GM18951 (cell line): ENCODE measurements at regions not wholly inside any gene's neighbourhood (a gene's known extent, or its start where the extent isn't known, plus 50 kb on each side); places are given as distances from the start of the nearest gene placed in this dataset.
"Not testable (repeated sequence)": the region's sequence is repeated elsewhere in the genome, so short reads cannot be mapped to it uniquely, and the experiment has no call there.

Source experiments
- POLR2A ChIP-seq: IDR thresholded peaks from 4 replicates; pipeline ENCODE4 v1.6.1; 2011; ENCODE audit warnings: mild to moderate bottlenecking; ENCODE audit not compliant: insufficient read length, insufficient read depth; ENCODE audit errors: extremely low read depth
- in situ Hi-C: fragments of 300-500 bp; cut with MboI; formaldehyde crosslinking; loops from one replicate; pipeline ENCODE4 v1.12.0; 2022; ENCODE audit warnings: low sequenced_read_pairs, mixed read lengths, inconsistent platforms; ENCODE audit not compliant: unreplicated experiment

DNA sequence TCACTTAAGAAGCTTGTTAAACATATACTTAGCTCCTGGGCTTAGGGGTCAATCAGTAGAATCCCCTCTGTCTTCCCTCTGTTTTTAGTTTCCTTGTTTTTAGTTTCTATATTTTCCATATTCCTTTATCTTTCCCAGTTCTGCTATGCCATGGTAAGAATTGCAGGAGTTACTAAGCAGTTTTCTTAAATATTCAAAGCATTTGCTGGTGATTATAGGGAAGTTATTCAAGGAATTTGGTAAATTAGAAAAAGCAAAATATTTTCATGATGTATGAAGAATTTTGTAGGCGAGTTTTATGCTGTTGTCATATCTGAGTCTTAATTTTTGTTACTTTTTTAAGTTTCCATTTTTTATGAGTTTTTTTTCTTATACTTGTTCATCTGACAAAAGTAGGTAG is 91.6 kb upstream of the NUDT6 start:
- TF ChIP-seq POLR2A: no peak
- in situ Hi-C loops: no loop called here

DNA sequence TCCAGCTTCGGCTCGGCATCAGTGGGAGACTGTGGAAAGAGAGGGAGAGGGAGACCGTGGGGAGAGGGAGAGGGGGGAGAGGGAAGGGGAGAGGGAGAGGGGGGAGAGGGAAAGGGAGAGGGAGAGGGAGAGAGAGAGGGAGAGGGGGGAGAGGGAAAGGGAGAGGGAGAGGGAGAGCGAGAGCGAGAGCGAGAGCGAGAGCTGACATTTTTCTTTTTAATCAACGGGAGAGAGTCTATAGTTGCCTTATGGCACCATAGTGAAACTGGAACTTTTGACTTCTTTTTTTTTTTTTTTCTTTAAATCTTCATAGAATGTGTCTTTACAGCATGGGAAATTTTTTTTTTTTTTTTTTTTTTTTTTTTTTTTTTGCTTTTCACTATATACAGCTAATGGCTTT is 94.7 kb upstream of the NUDT6 start:
- TF ChIP-seq POLR2A: no peak
- in situ Hi-C loops: no loop called here

DNA sequence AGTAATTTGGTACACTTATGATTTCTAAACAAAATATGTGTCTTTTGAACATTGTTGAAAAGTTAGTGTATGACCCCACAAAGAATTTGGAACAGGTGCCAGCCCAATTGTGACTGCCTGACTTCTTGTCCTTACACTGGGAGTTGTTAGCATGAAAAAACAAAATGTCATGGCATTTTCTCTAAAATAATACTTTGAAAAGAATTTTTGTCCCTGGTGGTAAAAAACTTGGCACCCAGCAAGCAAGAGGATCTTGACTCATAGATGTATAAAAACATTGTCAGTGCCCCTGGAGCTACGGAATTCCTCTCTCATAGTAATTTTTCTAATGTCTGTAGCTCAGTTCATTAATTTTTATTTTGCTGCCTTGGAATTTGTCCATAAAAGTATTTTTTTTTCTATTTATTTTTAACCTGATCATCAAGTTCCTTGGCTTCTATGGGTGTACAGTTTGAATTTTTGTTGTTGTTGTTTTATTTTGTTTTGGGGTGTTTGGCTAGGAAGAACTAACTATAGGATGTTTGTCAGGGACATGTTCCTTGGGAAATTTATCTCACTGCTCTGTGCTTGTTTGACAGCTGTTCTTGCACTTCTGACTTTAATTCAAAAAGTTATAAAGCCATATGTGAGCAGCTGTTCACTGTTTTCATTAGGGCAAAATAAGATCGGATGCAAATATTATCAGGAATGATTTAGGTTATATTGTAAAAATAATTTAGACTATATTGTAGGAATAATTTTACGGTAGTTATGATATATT is 95.4 kb upstream of the NUDT6 start:
- in situ Hi-C loops: no loop called here
- TF ChIP-seq POLR2A: no peak

DNA sequence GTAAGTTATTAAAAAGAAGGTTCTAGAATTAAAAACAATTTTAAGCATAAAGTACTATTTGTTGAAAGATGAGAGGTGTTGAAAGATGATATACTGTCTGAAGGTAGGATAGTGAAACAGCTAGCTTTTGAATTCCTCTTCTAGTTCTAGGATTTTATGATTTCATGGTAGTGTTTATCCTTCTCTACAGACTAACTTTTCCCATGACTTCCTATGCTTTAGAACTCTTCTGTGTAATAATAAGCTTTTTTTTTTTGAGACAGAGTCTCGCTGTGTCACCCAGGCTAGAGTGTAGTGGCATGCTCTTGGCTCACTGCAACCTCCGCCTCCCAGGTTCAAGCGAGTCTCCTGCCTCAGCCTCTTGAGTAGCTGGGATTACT is 96.0 kb upstream of the NUDT6 start:
- in situ Hi-C loops: no loop called here

DNA sequence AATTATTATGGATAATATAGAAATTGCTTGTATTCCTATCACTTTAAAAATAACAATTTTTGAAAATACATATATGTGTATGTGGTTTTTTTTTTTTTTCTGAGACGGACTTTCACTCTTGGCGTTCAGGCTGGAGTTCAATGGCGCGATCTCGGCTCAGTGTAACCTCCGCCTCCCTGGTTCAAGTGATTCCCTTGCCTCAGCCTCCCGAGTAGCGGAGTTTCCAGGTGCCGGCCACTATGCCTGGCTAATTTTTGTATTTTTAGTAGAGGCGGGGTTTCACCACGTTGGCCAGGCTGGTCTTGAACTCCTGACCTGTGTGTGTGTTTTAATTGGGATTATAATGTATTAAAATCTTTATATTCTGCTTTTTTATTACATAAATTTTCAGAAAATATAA is 97.9 kb upstream of the NUDT6 start:
- in situ Hi-C loops: no loop called here
- no peak for TF ChIP-seq POLR2A

More for the DNA sequence above, 96.0 kb upstream of the NUDT6 start:
- no peak for TF ChIP-seq POLR2A

DNA sequence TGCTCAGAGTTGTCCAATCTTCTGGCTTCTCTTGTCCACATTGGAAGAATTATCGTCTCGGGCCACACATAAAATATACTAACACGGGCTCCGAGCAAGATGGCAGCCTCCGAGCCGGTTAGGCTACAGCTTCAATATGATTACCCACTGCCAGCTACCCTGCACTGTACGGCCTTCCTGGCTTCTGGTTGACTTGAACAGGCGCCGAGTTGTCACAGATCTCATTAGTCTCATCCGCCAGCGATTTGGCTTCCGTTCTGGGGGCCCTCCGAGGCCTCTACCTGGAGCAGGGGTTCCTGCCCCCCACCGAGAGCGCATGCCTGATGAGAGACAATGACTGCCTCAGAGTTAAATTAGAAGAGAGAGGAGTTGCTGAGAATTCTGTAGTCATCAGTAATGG is 101.2 kb upstream of the NUDT6 start:
- no peak for TF ChIP-seq POLR2A
- in situ Hi-C loops: no loop called here

DNA sequence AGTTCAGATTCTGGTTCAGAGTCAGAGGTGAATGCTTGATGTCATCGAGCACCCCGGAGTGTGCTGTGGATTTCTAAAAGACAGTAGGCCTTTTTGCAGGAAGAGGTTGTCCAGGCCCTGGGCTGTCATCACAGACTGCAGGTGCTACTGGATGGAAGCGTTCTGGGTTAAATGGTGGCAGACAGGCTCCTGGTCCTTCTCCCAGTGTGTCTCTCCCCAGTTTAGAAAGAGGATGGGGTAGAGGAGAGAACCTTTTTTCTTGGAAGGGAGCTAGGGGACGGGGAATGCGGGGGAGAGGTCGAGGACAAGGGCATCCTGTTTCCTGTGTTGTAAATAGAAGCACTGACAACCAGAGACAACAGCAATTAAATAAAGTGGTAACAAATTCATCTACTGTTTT is 102.3 kb upstream of the NUDT6 start:
- no peak for TF ChIP-seq POLR2A
- in situ Hi-C loops: no loop called here

DNA sequence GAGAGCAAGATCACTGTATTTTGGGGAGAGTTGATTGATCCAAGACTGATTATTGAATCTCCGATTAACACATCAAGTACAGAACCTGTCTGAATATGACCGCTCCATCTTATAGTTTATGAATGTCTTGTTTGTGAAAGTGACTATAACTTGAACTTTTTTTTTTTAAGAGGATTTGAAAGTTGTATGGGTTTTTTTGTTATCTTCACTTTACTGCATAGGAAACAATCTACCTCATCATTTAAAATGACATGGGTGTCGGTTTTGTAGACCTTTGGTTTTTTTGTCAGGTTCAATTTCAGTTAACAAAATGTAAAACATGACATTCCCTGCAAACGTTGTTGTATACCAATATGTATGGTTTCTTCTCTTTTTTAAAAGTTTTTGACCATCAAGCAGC is 103.0 kb upstream of the NUDT6 start:
- no peak for TF ChIP-seq POLR2A
- in situ Hi-C loops: no loop called here

DNA sequence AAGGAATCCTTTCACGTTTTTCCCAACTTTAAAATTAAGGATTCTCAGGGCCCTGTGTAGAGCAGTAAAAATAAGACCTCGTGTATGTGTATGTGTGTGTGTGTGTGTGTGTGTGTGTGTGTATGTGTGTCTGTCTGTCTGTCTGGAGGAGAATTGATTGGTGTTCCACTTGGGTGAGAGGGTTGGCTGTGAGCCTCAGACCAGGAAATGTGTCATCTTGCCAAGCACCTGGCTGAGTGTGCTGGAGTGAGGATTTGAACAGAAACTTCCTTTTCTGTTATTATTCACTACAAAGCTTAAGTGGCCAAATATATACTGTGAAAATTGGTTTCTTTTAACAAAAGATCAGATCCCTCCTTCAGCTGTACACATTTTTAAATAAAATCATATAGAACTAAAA is 103.6 kb upstream of the NUDT6 start:
- in situ Hi-C loops: not testable (repeated sequence)

DNA sequence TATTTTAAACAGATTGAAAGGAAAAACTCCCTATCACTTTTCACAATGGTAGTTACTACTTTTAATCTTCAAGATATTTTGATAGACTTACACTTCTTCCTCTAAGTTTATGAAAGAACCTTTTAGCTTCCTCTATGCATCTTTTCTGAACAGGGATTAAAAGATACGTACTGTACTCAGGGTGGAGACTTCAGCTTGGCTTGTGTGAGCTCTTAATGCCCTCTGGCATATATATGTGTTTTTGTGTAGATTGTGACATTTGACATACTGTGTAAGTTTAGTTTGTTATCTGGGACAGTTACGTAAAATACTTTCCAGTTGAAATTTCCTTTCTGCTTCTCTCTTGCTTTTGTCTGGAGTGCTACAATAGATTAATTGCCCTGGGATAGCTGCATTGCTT is 109.3 kb upstream of the NUDT6 start:
- in situ Hi-C loops: no loop called here
- TF ChIP-seq POLR2A: no peak

DNA sequence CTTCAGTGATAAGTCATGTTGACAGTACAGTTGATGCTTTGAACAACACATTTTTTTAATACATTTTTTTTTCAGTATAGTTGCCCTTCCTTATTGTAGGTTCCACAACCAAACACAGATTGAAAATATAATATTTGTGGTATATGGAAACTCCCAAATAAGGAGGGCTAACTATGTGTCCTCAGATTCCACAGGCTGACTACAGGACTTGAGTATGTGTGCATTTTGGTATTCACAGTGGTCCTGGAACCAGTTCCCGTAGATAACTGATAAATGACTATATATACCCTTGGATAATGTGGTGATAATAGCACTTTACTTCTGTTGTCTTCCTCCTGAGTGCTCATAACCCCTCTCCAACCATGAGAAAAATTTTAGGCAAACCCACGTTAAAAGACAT is 111.6 kb upstream of the NUDT6 start:
- no peak for TF ChIP-seq POLR2A
- in situ Hi-C loops: no loop called here

DNA sequence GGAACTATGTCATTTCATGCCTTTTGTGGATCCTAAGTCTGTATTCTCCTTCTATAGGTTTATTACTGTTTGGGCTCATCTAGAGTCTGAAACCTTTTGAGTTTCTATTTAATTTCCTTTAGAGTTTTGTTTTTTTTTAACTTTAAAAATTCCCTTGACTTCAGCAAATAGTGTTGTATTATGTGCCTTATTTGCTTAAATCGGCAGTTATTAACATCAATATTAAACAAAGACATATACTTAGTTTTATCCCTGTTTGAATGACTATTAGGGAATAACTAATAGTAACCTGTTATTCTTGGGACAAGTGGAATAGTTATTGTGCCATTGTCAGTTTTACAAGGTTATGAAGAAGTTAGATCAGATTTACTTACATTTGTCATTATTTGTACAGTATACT is 112.8 kb upstream of the NUDT6 start:
- in situ Hi-C loops: no loop called here
- no peak for TF ChIP-seq POLR2A

DNA sequence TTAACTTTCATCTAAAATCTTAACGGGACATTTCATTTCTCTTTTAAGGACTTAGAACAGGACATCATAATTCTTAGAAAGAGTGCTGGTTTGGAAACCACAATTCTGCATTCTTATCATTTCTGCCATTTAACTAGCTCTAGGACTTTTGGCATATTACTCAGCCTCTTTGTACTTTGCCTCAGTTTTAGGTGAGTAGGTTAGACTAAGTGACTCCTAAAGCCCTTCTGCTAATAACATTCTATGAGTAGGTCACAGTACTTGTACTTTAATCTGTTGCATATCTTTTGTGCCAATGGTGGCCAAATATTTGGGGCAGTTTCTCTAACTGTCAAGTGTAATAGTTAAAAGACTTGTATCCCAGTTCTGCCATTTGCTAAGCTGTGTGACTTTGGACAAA is 115.4 kb upstream of the NUDT6 start:
- TF ChIP-seq POLR2A: no peak
- in situ Hi-C loops: no loop called here

DNA sequence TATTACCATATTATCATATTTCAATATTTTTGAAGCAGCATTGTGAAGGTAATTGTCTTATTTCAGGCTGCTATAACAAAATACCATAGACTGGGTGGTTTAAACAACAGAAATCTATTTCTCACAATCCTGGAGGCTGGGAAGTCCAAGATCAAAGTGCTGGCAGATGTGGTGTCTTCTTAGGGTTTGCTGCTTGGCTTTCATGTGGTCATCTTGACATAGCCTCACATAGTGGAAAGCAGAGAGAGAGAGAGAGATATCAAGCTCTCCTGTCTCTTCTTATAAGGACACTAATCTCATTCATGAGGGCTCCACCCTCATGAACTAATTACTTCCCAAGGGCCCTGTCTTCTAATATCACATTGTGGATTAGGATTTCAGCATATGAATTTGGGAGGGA is 119.7 kb upstream of the NUDT6 start:
- in situ Hi-C loops: no loop called here
- no peak for TF ChIP-seq POLR2A

DNA sequence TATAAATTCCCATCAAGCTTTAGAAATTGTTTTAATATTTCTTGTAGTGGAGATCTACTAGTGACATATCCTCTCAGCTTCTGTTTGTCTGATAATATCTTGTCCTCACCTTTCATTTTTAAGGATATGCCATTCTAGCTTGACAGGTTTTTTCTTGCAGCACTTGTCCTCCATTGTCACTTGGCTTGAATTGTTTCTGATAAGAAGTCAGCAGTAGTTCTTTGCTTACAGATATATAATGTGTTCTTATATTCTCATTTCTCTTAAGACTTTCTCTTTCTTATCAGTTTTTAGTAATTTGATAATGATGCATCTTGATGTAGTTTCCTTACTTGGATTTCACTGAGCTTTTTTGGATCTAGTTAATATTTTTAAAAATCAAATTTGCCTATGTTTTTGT is 120.6 kb upstream of the NUDT6 start:
- no peak for TF ChIP-seq POLR2A
- in situ Hi-C loops: no loop called here
